ENCODE measurements at regions not wholly inside any gene's neighbourhood (a gene's known extent, or its start where the extent isn't known, plus 50 kb on each side); places are given as distances from the start of the nearest gene placed in this dataset.

- intact Hi-C loops (cut with DNase I) = no loop called here
Measured at GRCh38 chr1:95876276-95876675, 642.3 kb downstream of the RWDD3 start.

DNA sequence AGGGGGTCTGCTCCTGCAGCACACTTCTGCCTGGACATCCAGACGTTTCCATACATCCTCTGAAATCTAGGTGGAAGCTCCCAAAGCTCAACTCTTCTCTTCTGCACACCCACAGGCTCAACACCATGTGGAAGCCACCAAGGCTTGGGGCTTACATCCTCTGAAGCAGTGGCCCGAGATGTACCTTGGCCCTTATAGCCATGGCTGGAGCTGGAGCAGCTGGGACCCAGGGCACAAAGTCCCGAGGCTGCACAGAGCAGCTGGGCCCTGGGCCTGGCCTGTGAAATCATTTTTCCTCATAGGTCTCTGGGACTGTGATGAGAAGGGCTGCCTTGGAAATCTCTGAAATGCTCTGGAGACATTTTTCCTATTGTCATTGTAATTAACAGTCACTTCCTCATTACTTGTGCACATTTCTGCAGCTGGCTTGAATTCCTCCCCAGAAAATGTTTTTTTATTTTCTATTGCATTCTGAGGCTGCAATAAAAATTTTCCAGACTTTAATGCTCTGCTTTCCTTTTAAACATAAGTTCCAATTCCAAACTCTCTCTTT, 645.6 kb downstream of the RWDD3 start:
- Histone ChIP-seq H3K4me3 (no peak overlapping the region), H3K27me3 (no peaks in the 10 kb centered on the region), H3K36me3 (no peaks in the 10 kb centered on the region), H3K27ac (no peak overlapping the region), H3K4me1 (no peaks in the 10 kb centered on the region), H3K9me3 (no peaks in the 10 kb centered on the region)
- DNase-seq (ENCODE audit: low spot score in 2 of 2) = no peak
- intact Hi-C loops (cut with DNase I) = no loop called here
- TF ChIP-seq, protein P1, sequence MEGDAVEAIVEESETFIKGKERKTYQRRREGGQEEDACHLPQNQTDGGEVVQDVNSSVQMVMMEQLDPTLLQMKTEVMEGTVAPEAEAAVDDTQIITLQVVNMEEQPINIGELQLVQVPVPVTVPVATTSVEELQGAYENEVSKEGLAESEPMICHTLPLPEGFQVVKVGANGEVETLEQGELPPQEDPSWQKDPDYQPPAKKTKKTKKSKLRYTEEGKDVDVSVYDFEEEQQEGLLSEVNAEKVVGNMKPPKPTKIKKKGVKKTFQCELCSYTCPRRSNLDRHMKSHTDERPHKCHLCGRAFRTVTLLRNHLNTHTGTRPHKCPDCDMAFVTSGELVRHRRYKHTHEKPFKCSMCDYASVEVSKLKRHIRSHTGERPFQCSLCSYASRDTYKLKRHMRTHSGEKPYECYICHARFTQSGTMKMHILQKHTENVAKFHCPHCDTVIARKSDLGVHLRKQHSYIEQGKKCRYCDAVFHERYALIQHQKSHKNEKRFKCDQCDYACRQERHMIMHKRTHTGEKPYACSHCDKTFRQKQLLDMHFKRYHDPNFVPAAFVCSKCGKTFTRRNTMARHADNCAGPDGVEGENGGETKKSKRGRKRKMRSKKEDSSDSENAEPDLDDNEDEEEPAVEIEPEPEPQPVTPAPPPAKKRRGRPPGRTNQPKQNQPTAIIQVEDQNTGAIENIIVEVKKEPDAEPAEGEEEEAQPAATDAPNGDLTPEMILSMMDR (IDR thresholded peaks at IDR 0.05) = no peak

More at GRCh38 chr1:95876276-95876675, 642.3 kb downstream of the RWDD3 start:
- H3K9me3 ChIP-seq = no peaks in the 10 kb centered on the region
- no peaks in the 10 kb centered on the region for H3K27me3 ChIP-seq
- no peak for DNase-seq (ENCODE audit: low spot score in 2 of 2)
- H3K27ac ChIP-seq = no peak overlapping the region
- H3K4me3 ChIP-seq = no peak overlapping the region
- no peaks in the 10 kb centered on the region for H3K36me3 ChIP-seq
- H3K4me1 ChIP-seq = no peaks in the 10 kb centered on the region
- TF ChIP-seq, protein P1 (IDR thresholded peaks at IDR 0.05) = no peak

DNA sequence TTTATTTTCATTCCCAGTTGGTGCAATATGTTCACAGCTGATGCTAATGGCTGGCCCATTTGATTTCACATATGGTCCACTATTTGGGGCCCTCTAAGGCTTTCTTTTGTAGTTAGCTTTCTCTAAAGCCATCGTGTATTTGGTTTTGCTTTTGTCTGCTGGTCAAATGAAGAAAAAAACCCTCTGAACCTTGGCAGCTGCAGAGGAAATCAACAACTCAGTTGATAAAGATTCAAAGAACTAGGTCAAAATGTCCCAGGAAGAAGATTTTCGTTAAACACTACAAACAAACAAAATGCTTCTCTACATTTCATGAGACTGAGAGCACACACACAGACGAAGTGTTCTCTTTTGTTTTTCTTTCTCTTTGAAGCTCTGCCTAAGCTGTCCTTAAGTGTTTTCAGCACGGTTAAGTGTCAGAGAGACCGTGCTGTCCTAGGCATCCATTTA, 655.0 kb downstream of the RWDD3 start:
- TF ChIP-seq, protein P1 (IDR thresholded peaks at IDR 0.05) = no peak
- no peak overlapping the region for H3K4me3 ChIP-seq
- H3K27me3 ChIP-seq = no peaks in the 10 kb centered on the region
- H3K9me3 ChIP-seq = no peaks in the 10 kb centered on the region
- no peak overlapping the region for H3K27ac ChIP-seq
- DNase-seq (ENCODE audit: low spot score in 2 of 2) = no peak
- no peaks in the 10 kb centered on the region for H3K36me3 ChIP-seq
- no peaks in the 10 kb centered on the region for H3K4me1 ChIP-seq
- intact Hi-C loops (cut with DNase I) = no loop called here

DNA sequence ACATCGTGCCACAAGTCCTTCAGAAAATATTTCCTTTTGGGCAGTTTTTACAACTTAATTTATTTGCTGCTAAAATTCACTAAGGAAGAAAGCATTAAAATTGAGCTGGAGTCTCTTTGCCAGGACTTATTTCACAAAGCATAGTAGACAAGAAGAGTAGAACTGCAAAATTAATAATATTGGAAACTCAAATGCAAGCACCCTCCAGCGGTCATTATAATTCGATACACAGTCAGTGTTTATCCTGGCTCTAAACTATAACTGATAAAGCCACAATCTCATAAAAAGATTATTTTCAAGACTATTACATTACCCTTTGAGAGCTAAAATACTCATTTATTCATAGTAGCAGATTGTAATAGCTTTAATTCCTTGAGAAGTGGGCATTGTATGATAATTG, 655.4 kb downstream of the RWDD3 start:
- Histone ChIP-seq H3K36me3 (no peaks in the 10 kb centered on the region), H3K27ac (no peak overlapping the region), H3K4me1 (no peaks in the 10 kb centered on the region), H3K9me3 (no peaks in the 10 kb centered on the region), H3K4me3 (no peak overlapping the region), H3K27me3 (no peaks in the 10 kb centered on the region)
- intact Hi-C loops (cut with DNase I) = no loop called here
- TF ChIP-seq, protein P1 (IDR thresholded peaks at IDR 0.05) = no peak
- DNase-seq (ENCODE audit: low spot score in 2 of 2) = no peak

- no peaks in the 10 kb centered on the region for H3K4me1 ChIP-seq
- no peaks in the 10 kb centered on the region for H3K9me3 ChIP-seq
- H3K27me3 ChIP-seq = no peaks in the 10 kb centered on the region
- intact Hi-C loops (cut with DNase I) = no loop called here
- no peak overlapping the region for H3K27ac ChIP-seq
- H3K4me3 ChIP-seq = no peak overlapping the region
- H3K36me3 ChIP-seq = no peaks in the 10 kb centered on the region
- TF ChIP-seq, protein P1 (IDR thresholded peaks at IDR 0.05) = no peak
- DNase-seq (ENCODE audit: low spot score in 2 of 2) = no peak
Measured at GRCh38 chr1:95893921-95894320, 659.9 kb downstream of the RWDD3 start.

GRCh38 chr1:95903060-95903459, 669.0 kb downstream of the RWDD3 start:
- no peaks in the 10 kb centered on the region for H3K9me3 ChIP-seq
- H3K4me3 ChIP-seq = no peak overlapping the region
- intact Hi-C loops (cut with DNase I) = no loop called here
- H3K4me1 ChIP-seq = no peaks in the 10 kb centered on the region
- TF ChIP-seq, protein P1 (IDR thresholded peaks at IDR 0.05) = no peak
- no peaks in the 10 kb centered on the region for H3K36me3 ChIP-seq
- H3K27ac ChIP-seq = no peak overlapping the region
- no peaks in the 10 kb centered on the region for H3K27me3 ChIP-seq
- no peak for DNase-seq (ENCODE audit: low spot score in 2 of 2)
